NCI-H526 treated with DMSO at 0.1 percent for 48 hours (cell line): ENCODE measurements at regions not wholly inside any gene's neighbourhood (a gene's known extent, or its start where the extent isn't known, plus 50 kb on each side); places are given as distances from the start of the nearest gene placed in this dataset.

Source experiments
- DNase-seq: peaks from one replicate; lab custom pipeline; 2025; lab: John Stamatoyannopoulos, UW

- no peak for DNase-seq
Observed at GRCh38 chr15:46315434-46315833, 680.6 kb downstream of the SQOR start.

- no peak for DNase-seq
Observed at GRCh38 chr15:46316024-46316423, 681.2 kb downstream of the SQOR start.

GRCh38 chr15:46317029-46317428 lies 682.2 kb downstream of the SQOR start:
- no peak for DNase-seq

GRCh38 chr15:46322753-46323152 lies 687.9 kb downstream of the SQOR start:
- no peak for DNase-seq

GRCh38 chr15:46326173-46326572 lies 691.3 kb downstream of the SQOR start:
- DNase-seq = no peak

- no peak for DNase-seq
Observed at GRCh38 chr15:46328821-46329220, 694.0 kb downstream of the SQOR start.

GRCh38 chr15:46329876-46330275 lies 695.0 kb downstream of the SQOR start:
- no peak for DNase-seq

GRCh38 chr15:46331546-46331945 lies 696.7 kb downstream of the SQOR start:
- DNase-seq = no peak

- no peak for DNase-seq
Observed at GRCh38 chr15:46343196-46343935, 708.5 kb downstream of the SQOR start.

- no peak for DNase-seq
Observed at GRCh38 chr15:46344115-46344724, 709.4 kb downstream of the SQOR start.

- DNase-seq = no peak
Observed at GRCh38 chr15:46344915-46345314, 710.1 kb downstream of the SQOR start.

- DNase-seq = no peak
Observed at GRCh38 chr15:46354443-46354842, 719.6 kb downstream of the SQOR start.

GRCh38 chr15:46365572-46365971 lies 730.7 kb downstream of the SQOR start:
- no peak for DNase-seq

GRCh38 chr15:46366360-46367007 lies 731.7 kb downstream of the SQOR start:
- no peak for DNase-seq

- DNase-seq = no peak
Observed at GRCh38 chr15:46383978-46384377, 749.1 kb downstream of the SQOR start.

- DNase-seq = no peak
Observed at GRCh38 chr15:46386356-46386755, 751.5 kb downstream of the SQOR start.

GRCh38 chr15:46389739-46390138 lies 754.9 kb downstream of the SQOR start:
- DNase-seq = no peak

- DNase-seq = no peak
Observed at GRCh38 chr15:46394463-46394862, 759.6 kb downstream of the SQOR start.

- DNase-seq = no peak
Observed at GRCh38 chr15:46408312-46408711, 773.5 kb downstream of the SQOR start.

- no peak for DNase-seq
Observed at GRCh38 chr15:46409841-46410301, 775.0 kb downstream of the SQOR start.

GRCh38 chr15:46410705-46411104 lies 775.9 kb downstream of the SQOR start:
- DNase-seq = no peak

- no peak for DNase-seq
Observed at GRCh38 chr15:46411900-46412299, 777.1 kb downstream of the SQOR start.

GRCh38 chr15:46413799-46414198 lies 779.0 kb downstream of the SQOR start:
- no peak for DNase-seq
